GM13977 (cell line): ENCODE measurements at regions not wholly inside any gene's neighbourhood (a gene's known extent, or its start where the extent isn't known, plus 50 kb on each side); places are given as distances from the start of the nearest gene placed in this dataset.

Experiments used
- DNase-seq: peaks from one replicate; pipeline ENCODE4 v3.0.0; 2012; ENCODE audit warnings: low spot score
- CTCF ChIP-seq: IDR thresholded peaks from 2 replicates; pipeline ENCODE4 v1.5.1; 2012; ENCODE audit warnings: mild to moderate bottlenecking, control low read depth; ENCODE audit not compliant: insufficient read depth; ENCODE audit errors: extremely low read depth, missing control alignments
- in situ Hi-C: fragments of 300-500 bp; cut with MboI; formaldehyde crosslinking; loops from one replicate; pipeline ENCODE4 v1.12.0; 2022; ENCODE audit warnings: low sequenced_read_pairs, low pct_unique_long_range_greater_than_20kb, mixed read lengths, inconsistent platforms; ENCODE audit not compliant: unreplicated experiment

- TF ChIP-seq CTCF, result no peak
- no peak for DNase-seq
- in situ Hi-C loops, result no loop called here
These were observed 326.2 kb upstream of the MEX3C start for GRCh38 chr18:51523671-51524070.

- in situ Hi-C loops, result no loop called here
- no peak for DNase-seq
- no peak for TF ChIP-seq CTCF
These were observed 328.2 kb upstream of the MEX3C start for GRCh38 chr18:51525453-51526225.

- in situ Hi-C loops, result no loop called here
- no peak for TF ChIP-seq CTCF
- no peak for DNase-seq
These were observed 330.3 kb upstream of the MEX3C start for GRCh38 chr18:51527826-51528225.

- in situ Hi-C loops, result no loop called here
- TF ChIP-seq CTCF, result no peak
- DNase-seq, result no peak
These were observed 334.0 kb upstream of the MEX3C start for GRCh38 chr18:51531501-51531900.

GRCh38 chr18:51537487-51537886 lies 340.0 kb upstream of the MEX3C start:
- TF ChIP-seq CTCF, result peak; percentile 8
- in situ Hi-C loops, result no loop called here
- DNase-seq, result no peak

- no peak for TF ChIP-seq CTCF
- in situ Hi-C loops, result no loop called here
- no peak for DNase-seq
These were observed 343.1 kb upstream of the MEX3C start for GRCh38 chr18:51540562-51540961.

- no peak for TF ChIP-seq CTCF
- in situ Hi-C loops, result no loop called here
- no peak for DNase-seq
These were observed 343.7 kb upstream of the MEX3C start for GRCh38 chr18:51541230-51541629.
